Head of caudate nucleus (tissue), 42 donors: ENCODE measurements at regions not wholly inside any gene's neighbourhood (a gene's known extent, or its start where the extent isn't known, plus 50 kb on each side); places are given as distances from the start of the nearest gene placed in this dataset.

Source experiments
- DNase-seq, 42 donors: peaks; one replicate each; pipeline versions ENCODE4 v3.0.0 to v3.0.0-alpha.2; 2020 to 2021; ENCODE audit warnings: mixed read lengths in 7 of 42
- intact Hi-C: fragments of 100-400 bp; cut with DNase I; formaldehyde crosslinking; loops from one replicate; pipeline ENCODE4 v1.15.0; 2022

DNA sequence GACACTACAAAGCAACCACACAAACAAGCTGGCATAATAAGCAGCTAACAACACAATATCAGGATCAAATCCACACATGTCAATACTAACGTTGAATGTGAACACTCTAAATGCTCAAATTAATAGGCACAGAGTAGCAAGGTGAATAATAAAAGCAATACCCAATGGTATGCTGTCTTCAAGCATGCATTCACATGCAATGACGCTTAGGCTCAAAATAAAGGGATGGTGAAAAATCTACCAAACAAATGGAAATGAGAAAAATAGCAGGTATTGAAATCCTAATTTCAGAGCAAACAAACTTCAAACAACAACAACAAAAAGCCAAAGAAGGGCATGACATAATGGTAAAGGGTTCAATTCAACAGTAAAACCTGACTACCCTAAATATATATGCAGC is 74.0 kb upstream of the FAM47B start:
- no peak for DNase-seq
- intact Hi-C loops: no loop called here

DNA sequence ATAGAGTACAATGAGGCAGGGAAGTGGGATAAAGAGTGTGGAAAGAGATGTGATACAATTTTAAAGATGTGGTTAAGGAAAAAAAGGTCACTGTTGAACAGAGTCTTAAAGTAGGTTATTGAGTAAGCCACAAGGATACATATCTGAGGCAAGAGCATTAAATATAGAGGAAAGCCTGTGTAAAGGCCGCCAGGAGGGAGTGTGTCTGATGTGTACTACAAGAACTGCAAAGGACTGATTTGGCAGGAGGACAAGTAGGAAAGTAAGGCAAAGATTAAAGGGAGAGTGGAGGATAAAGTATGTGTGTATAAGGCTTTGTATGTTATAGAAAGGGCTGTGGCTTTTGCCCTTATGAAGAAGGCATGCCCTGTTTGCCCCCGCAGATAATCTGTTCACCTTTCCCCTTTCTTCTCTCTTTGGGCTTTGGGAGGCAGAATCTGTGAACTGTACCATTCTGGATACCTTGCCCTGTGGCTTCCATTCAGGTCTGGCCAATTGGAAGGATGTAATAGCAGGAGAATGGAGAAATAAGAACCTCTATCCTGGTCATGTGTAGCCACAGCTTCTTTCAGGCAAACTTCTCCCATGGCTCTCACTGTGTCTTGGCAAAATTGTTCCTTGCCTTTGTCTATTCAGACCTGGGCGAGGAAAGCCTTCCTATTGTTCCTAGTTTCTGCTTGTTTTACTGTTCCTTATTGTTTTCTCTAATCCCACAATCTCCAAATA is 68.9 kb upstream of the FAM47B start:
- no peak for DNase-seq
- intact Hi-C loops: no loop called here

DNA sequence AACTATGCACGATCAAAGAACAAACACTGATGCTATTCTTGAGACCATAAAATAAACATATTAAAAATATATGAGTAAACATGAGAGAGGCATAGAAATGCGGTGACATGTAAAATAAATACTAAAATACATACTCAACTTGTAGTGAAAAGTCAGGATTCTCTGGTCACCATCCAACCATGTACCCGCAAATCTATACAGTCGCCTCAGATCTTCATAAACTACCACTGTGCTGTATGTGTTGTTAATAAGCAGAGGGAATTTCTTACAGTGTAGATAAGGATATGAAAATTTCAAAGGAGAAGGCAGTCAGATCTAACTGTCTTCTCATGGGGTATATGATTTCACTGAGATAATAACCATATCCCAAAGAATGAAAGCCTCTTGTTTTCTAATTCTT is 67.8 kb upstream of the FAM47B start:
- DNase-seq: no peak
- intact Hi-C loops: no loop called here

DNA sequence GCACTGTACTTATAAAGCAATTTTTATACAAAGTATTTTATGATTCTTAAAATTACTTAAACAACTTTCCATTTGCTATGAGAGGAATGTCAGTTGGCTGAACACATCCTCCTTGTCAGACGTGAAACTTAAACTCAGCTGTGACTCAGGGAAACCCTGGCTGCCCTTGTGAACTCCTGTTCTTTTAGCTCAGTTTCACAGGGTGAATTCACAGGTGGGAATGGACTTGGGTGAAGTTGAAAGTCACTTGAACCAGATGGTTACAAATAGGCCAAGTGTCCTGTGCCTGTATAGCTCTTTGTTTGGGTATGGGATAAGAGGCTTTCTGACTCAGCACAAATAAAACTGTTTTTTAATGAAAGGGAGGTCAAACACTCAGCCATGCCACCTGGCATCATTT is 67.4 kb upstream of the FAM47B start:
- DNase-seq: no peak
- intact Hi-C loops: no loop called here

DNA sequence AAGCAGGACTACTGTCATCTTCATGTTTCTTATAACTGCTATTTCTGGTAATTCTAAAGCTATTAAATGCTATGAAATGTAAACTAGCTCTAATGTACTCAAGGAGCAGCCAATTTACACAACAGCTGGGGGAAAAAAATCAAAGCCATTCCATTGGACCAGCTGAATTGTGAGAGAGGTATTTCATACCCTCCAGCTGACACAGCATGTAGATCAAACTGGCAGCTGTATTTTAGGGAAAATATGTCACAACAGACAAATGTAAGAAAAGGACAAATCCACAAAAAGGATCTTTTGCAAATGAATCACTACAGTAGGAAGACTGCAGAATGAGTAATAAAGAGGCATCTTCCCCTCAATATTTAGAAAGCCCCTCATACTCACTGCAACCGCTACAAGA is 65.2 kb upstream of the FAM47B start:
- DNase-seq: no peak
- intact Hi-C loops: no loop called here

DNA sequence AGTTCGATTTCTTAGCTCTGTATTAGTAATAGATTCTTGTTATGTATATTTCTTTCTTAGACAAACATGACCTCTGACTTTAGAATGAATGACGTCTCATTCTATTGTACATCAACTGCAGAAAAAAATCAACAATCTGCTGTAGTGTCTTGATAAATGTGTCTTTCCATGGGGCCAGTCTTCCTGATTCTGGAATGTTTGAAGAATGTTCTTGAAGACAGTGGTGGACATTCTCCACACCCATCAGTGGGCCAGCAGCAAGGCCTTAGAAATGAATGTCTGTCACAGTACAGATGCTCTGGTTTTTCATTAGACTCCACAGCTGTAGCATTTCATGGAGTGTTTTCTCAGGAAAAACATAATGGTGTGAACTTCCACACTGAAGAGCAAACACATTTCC is 63.2 kb upstream of the FAM47B start:
- DNase-seq: no peak
- intact Hi-C loops: no loop called here

DNA sequence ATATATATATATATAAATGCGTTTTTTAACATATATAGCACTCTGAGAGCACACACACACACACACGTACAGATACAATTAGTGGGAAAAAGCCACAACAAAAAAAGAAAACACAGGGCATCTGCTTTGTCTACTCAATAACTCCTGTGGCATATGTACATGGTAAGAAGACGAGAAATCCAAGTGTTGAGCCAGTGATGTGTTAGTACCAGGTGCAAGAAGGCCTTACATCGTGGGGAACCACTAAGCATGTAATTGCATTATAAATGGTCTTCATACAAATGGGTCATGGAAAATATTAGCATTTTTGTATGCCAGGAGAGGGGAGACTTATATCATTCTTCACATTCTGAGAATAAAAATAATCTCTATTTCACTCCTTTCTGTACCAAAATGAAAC is 62.7 kb upstream of the FAM47B start:
- no peak for DNase-seq
- intact Hi-C loops: no loop called here

DNA sequence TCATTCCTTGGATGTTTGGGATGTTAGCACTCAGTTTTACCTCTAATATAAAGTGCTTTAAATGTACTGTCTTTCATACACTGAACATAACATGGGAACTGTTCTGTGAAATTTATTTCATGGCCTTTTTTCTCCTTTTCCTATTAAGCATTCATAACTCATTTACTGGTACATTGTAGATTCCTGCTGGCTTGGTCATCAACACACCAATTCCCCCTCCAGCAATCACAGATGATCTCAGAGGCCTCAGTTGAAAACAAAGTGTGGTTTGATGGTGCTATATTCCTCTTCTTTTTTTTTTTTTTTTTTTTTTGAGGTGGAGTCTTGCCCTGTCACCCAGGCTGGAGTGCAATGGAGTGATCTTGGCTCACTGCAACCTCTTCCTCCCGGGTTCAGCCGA is 61.9 kb upstream of the FAM47B start:
- DNase-seq: no peak
- intact Hi-C loops: no loop called here

DNA sequence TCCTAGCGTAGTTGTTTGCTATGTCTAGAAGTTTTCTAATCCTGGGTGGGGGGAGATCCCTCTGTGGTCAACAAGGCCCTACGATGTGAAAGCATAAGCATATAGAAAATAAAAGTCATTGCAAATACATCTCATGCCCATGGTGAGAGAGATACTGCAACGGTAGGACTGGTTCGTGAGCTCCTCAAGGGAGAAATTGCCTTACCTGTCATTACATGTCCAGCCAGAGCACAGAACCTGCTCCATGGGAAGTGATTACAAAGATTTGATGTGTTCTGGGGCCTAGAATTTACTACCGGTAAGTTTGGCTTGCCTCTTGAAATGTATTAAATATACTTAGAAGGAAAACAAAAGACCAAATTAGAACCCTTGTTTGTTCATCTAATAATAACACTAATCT is 60.9 kb upstream of the FAM47B start:
- intact Hi-C loops: no loop called here

DNA sequence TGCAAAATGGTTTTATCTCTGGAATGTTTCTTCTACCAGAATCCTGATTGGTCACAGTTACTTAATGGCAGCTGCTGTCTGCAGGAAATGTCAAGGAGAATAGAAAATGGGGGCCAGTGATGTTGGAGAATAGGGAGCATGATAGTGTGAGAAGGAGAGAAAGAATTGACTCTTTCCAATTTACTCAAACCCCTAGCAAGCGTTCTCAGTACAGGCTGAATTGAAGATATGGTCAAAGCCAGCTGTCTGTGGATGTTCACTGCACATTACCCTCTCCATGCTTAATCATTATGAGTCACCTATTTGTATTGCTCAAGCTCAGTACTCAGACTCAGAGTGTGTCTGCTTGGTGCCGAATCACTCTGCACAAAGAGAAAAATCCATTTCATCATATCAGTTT is 57.8 kb upstream of the FAM47B start:
- intact Hi-C loops: no loop called here

More for the DNA sequence above, 60.9 kb upstream of the FAM47B start:
- no peak for DNase-seq

DNA sequence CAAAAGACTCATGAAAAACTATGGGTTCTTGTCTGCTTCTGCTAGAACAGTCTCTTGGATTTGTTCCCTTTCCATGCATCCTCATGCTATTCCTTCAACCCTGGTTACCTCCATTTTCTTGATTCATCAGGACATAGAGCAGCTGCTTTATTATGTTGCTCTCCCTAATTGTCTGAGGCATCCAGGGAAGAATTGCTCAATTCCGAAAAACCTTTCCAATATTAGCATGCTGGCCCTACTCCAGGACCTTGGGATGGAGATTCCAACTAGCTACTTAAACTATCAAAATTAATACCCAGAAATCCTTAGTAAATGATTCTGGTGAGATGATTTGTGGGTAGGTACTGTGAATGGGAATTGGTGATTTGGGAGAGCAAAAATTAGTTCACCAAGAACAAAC is 56.6 kb upstream of the FAM47B start:
- DNase-seq: no peak
- intact Hi-C loops: no loop called here

More for the DNA sequence above, 57.8 kb upstream of the FAM47B start:
- no peak for DNase-seq

DNA sequence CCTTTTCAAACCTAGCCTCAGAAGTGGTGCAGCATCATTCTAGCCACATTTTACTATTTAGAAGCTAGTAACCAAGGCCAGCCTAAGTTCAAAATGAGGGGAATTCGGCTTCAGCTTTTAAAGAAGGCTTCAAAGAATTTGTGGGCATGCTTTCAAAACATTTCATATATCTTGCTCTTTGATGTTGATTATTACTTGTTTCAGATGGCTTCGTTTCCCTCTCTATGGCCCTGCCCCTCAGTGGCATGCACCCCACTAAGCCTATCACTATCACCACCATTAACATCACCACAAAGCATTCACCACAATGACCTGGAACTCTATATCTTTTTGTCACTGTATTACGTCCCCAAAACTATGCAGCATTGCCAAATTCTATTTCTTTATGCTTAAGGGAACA is 51.2 kb upstream of the FAM47B start:
- intact Hi-C loops: no loop called here
- DNase-seq: no peak
